T-helper 17 cell (primary cell): ENCODE measurements at regions not wholly inside any gene's neighbourhood (a gene's known extent, or its start where the extent isn't known, plus 50 kb on each side); places are given as distances from the start of the nearest gene placed in this dataset.

ENCODE experiments used
- ATAC-seq: fragments of 150-1000 bp; cut with Tn5 transposase; 2 replicates; pipeline ENCODE4 v1.10.0; 2021; ENCODE audit warnings: mild to moderate bottlenecking, moderate library complexity
- DNase-seq, 3 donors: peaks; one replicate each; pipeline versions ENCODE4 v3.0.0 to v3.0.0-alpha.2; 2020 to 2021
- H3K9me3 ChIP-seq: one replicate; pipeline ENCODE4 v1.7.0; 2013; ENCODE audit warnings: low read length, mild to moderate bottlenecking; ENCODE audit not compliant: control insufficient read depth, poor library complexity, severe bottlenecking
- H3K27ac Mint-ChIP-seq: one replicate; pipeline ENCODE4 v1.8.0; 2022; ENCODE audit warnings: mild to moderate bottlenecking, moderate library complexity, mixed read lengths
- H3K27me3 Mint-ChIP-seq: one replicate; pipeline ENCODE4 v1.8.0; 2022; ENCODE audit warnings: mixed read lengths
- H3K36me3 Mint-ChIP-seq: one replicate; pipeline ENCODE4 v1.8.0; 2022; ENCODE audit warnings: low read depth, mixed read lengths
- H3K4me1 Mint-ChIP-seq: one replicate; pipeline ENCODE4 v1.8.0; 2022; ENCODE audit warnings: mild to moderate bottlenecking, mixed read lengths
- H3K4me3 Mint-ChIP-seq: one replicate; pipeline ENCODE4 v1.8.0; 2022; ENCODE audit warnings: mild to moderate bottlenecking, moderate library complexity, mixed read lengths

DNA sequence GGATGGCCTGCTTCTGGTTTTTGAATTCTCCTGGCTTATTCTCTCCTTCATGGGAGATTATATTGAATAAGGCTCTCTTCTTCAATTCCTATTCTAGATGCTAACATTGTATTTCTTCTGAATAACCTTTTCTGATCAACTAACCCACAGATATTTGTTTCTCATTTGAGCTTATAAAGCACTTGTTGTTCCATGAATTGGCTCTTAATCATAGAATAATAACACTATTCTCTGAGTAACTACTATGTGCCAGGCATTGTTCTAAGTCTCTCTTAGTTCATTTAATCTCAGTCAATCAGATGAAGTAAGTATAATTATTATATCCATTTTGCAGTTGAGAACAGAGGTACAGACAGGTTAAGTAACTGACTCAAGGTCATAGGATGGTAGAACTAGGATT is 136.3 kb upstream of the MLIP start:
- H3K9me3 ChIP-seq: no peaks in the 10 kb centered on the region
- H3K27ac Mint-ChIP-seq: no peak overlapping the region
- no peak for ATAC-seq
- H3K4me1 Mint-ChIP-seq: no peaks in the 10 kb centered on the region
- H3K36me3 Mint-ChIP-seq: peaks cover 4% of the 10 kb centered on the region
- H3K27me3 Mint-ChIP-seq: peaks cover 34% of the 10 kb centered on the region
- H3K4me3 Mint-ChIP-seq: no peak overlapping the region
- DNase-seq: no peak

DNA sequence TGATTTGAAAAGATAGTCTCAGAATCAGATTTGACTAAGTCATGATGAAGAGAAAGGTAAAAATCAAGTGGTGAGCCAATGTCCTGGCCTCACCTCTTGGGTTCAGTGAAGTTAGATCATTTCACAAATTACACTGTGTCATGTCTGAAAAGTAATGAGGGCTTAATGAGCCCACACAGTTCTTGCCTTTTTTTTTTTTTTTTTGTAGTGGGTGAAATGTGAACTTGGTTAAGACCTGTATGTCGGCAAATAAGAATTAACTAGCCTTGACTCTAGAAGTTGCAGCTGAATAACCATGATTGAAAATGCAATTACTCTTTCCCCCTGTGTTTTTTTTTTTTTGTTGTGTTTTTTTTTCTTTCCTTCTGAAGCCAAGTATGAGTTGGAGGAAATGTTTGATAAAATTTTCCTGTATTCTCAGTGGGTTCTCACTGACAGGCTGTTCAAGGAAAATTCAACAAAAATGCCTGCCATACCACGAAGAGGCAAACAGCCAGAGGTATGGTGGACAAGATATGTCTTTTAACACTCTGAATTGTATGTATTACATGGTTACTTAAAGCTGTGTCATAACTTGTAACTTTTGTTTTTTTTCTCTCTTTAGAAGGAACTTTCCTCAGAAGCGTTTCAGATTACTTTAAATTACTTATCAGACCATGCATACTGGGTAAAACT is 135.2 kb upstream of the MLIP start:
- Mint-ChIP-seq H3K4me1 (no peaks in the 10 kb centered on the region), H3K36me3 (peaks cover 2% of the 10 kb centered on the region), H3K27me3 (peaks cover 32% of the 10 kb centered on the region)

DNA sequence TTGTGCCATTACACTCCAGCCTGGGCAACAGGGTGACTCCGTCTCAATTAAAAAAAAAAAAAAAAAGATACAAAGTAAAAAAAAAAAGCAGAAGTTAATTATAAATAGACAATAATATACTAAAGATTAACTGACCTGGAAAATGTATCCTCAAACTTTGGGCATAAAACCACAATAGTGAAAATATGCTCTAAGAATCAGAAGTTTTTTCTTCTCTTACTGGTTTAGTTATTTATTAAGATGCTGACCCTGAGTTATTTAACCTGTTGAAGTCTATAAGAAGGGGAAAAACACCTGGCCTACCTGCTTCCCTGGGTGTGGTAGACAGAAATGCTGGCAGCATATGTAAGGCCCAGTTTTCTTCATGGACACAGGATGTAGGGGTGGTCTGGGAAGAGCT is 133.7 kb upstream of the MLIP start:
- no peak overlapping the region for H3K4me3 Mint-ChIP-seq
- DNase-seq (no peak), ATAC-seq (no peak)
- no peaks in the 10 kb centered on the region for H3K36me3 Mint-ChIP-seq
- H3K27ac Mint-ChIP-seq: no peak overlapping the region
- no peaks in the 10 kb centered on the region for H3K4me1 Mint-ChIP-seq
- peaks cover 24% of the 10 kb centered on the region for H3K27me3 Mint-ChIP-seq
- no peaks in the 10 kb centered on the region for H3K9me3 ChIP-seq

More for the DNA sequence above, 135.2 kb upstream of the MLIP start:
- Mint-ChIP-seq H3K4me3 (no peak overlapping the region), H3K27ac (no peak overlapping the region)
- ATAC-seq: no peak
- H3K9me3 ChIP-seq: no peaks in the 10 kb centered on the region
- no peak for DNase-seq

DNA sequence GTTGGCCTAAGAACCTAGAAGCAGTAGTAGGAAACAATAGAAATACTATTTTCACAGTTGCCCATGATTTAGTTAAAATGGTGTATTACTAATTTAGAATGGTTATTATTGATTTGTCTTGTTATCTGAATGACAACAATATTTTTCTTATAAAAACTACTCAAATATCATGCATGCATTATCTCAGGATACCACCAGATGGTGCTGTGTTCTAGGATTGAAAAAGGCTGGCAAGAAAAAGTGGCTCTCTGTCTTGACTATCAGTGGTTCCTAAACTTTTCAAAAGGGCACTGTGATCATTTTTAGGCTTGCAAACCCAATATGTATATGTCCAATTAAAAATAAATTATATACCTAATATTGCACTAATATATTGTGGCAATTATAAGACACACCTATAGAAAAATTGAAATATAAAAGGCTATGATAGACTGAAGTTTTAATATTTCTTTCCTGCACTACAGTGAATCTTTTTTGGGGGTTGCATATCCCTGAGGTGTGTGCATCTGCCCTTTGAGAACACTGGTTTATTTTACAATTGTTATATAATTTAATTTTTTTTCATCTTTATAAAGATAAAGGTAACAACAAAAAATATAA is 131.7 kb upstream of the MLIP start:
- no peak overlapping the region for H3K27ac Mint-ChIP-seq
- ATAC-seq: no peak

DNA sequence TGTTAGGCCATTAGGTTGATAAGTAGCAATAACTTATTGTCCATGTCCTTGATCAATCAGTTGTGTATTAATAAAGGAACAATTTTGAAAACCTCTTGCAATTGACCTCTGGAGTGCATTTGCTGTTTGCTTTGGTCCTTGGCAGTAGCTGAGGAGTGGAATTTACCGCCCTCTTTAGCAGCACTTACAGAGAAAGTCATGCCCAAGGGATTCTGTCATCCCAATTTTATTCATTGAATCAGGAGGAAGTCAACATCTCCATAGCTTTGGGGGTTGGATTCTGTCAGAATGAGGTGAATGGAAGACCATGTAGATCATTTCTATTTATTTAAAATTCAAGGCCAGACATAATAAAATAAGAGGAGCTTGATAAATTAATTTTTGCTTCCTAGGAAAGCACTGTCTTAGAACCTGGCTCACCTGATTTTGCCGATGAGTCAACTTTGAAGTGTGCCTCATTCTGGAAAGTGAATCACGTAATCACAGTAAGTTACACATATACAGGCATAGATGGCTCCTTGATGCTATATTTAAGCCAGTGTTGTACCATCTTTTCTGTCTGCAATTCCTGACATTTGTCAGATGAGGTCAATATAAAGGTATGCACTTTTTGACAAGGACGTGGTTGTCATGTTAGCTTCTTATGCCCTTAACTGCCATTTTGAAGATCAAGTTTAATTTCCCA is 128.7 kb upstream of the MLIP start:
- H3K36me3 Mint-ChIP-seq: no peaks in the 10 kb centered on the region
- ATAC-seq: no peak

More for the DNA sequence above, 131.7 kb upstream of the MLIP start:
- H3K4me3 Mint-ChIP-seq: no peak overlapping the region
- peaks cover 24% of the 10 kb centered on the region for H3K27me3 Mint-ChIP-seq
- DNase-seq: no peak
- H3K36me3 Mint-ChIP-seq: no peaks in the 10 kb centered on the region
- no peaks in the 10 kb centered on the region for H3K4me1 Mint-ChIP-seq
- no peaks in the 10 kb centered on the region for H3K9me3 ChIP-seq

DNA sequence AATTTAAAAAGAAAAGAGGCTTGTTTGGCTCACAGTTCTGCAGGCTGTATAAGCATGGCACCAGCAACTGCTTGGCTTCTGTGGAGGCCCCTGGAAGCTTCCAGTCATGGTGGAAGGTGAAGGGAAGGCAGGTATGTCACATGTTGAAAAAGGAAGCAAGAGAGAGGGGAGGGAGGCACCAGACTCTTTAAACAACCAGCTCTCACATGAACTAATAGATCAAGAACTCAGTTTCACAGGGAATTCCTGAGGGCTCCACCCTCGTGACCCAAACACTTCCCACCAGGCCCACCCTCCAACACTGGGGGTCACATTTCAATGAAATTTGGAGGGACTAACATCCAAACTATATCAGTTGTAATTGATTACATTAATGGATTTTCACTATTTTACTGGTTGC is 127.9 kb upstream of the MLIP start:
- H3K4me1 Mint-ChIP-seq: peaks cover 4% of the 10 kb centered on the region
- H3K9me3 ChIP-seq: no peaks in the 10 kb centered on the region
- H3K36me3 Mint-ChIP-seq: no peaks in the 10 kb centered on the region
- no peak for ATAC-seq
- H3K27me3 Mint-ChIP-seq: peaks cover 35% of the 10 kb centered on the region
- no peak overlapping the region for H3K27ac Mint-ChIP-seq
- H3K4me3 Mint-ChIP-seq: no peak overlapping the region
- DNase-seq: no peak

More for the DNA sequence above, 128.7 kb upstream of the MLIP start:
- no peak for DNase-seq
- peaks cover 4% of the 10 kb centered on the region for H3K4me1 Mint-ChIP-seq
- peaks cover 39% of the 10 kb centered on the region for H3K27me3 Mint-ChIP-seq
- H3K27ac Mint-ChIP-seq: no peak overlapping the region
- H3K9me3 ChIP-seq: no peaks in the 10 kb centered on the region
- no peak overlapping the region for H3K4me3 Mint-ChIP-seq

DNA sequence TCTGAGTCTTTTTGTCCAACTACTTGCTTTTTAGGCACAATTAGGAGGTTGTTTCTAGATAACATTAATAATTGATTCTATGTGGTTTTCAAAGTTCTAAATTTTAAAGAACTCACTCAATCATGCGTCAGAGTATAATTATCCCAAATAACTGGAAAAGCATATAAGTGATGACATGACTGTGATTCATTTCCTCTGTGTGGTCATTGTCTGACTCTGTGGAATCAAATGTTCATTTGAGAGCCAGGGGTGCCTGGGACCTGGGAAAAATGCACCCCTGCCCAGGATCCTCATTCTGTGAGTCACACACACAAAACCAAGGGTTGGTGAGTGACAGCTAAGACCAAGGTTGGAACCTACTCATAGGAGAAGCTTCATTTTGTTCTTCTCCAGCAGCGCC is 127.1 kb upstream of the MLIP start:
- no peaks in the 10 kb centered on the region for H3K9me3 ChIP-seq
- ATAC-seq: no peak
- peaks cover 4% of the 10 kb centered on the region for H3K4me1 Mint-ChIP-seq
- peaks cover 35% of the 10 kb centered on the region for H3K27me3 Mint-ChIP-seq
- DNase-seq: no peak
- no peak overlapping the region for H3K4me3 Mint-ChIP-seq
- no peak overlapping the region for H3K27ac Mint-ChIP-seq
- H3K36me3 Mint-ChIP-seq: no peaks in the 10 kb centered on the region

DNA sequence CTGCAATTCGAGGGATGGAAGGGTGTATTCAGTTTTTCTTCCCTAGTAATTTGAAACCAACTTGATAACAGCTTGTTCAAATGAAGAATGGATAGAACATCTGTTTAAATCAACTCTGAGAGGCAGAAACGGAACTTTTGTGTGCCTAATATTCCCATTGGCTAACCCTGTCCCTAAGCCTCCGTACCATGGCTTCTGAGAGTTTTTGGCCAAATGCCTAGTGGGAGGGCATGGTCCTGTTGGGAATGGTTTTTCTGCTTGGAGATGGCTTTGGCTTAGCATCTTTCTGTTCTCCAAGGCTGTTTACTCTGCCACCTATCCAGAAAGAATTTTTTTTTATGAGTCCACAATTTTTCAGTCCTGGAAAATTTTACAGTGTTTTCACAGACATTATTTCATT is 126.7 kb upstream of the MLIP start:
- Mint-ChIP-seq H3K27me3 (peaks cover 35% of the 10 kb centered on the region), H3K4me3 (no peak overlapping the region), H3K36me3 (no peaks in the 10 kb centered on the region), H3K4me1 (peaks cover 4% of the 10 kb centered on the region), H3K27ac (no peak overlapping the region)
- H3K9me3 ChIP-seq: no peaks in the 10 kb centered on the region
- ATAC-seq: no peak
- DNase-seq: no peak

DNA sequence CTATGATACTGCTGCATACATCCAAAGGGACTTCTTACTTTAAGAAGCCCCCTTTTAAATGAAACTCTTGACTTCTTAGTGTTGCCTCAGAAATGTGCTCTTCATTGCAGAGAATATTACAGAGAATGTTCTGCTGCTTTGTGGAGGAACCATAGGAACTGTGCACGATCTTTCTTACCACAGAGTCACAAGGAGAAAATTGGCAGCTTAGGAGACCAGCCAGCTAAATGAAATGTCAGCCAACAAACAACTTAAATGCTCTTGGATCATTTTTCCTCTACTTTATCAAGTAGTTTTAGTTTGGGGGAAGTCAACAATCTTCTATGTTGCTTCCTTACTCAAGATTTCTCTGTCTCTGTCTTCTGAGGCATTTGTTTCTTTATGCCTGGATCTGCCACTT is 125.9 kb upstream of the MLIP start:
- ATAC-seq (no peak), DNase-seq (no peak)
- Mint-ChIP-seq H3K27ac (no peak overlapping the region), H3K27me3 (peaks cover 35% of the 10 kb centered on the region), H3K4me1 (peaks cover 4% of the 10 kb centered on the region), H3K4me3 (no peak overlapping the region), H3K36me3 (no peaks in the 10 kb centered on the region)
- no peaks in the 10 kb centered on the region for H3K9me3 ChIP-seq

DNA sequence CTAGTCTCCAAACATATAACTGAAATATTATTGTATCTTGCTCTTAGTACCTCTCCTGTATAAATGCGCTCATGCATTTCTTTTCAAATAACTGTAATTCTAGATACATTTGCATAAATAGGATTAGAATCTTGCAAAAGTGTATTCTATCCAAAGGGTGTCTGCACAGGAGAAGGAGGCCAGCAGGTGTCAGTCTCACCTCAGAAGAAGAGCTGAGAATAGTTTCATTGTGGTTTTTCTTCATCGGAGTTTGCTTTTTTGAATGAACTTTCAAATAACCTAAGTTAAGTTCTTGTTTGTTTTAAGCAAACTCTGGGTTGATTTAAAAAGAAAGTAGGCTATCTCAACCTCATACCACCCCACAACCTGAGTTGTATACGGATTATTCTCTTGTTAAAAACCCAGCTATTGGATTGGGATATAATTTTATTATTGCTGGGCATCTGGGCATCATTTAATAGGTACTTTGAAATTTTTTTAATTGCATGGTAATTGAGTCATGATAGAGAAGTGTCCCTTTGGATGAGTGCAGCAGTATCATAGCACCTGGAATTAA is 125.0 kb upstream of the MLIP start:
- H3K4me3 Mint-ChIP-seq: no peak overlapping the region
- ATAC-seq (no peak), DNase-seq (no peak)
- no peaks in the 10 kb centered on the region for H3K36me3 Mint-ChIP-seq
- peaks cover 34% of the 10 kb centered on the region for H3K27me3 Mint-ChIP-seq
- no peak overlapping the region for H3K27ac Mint-ChIP-seq
- no peaks in the 10 kb centered on the region for H3K9me3 ChIP-seq
- peaks cover 4% of the 10 kb centered on the region for H3K4me1 Mint-ChIP-seq

DNA sequence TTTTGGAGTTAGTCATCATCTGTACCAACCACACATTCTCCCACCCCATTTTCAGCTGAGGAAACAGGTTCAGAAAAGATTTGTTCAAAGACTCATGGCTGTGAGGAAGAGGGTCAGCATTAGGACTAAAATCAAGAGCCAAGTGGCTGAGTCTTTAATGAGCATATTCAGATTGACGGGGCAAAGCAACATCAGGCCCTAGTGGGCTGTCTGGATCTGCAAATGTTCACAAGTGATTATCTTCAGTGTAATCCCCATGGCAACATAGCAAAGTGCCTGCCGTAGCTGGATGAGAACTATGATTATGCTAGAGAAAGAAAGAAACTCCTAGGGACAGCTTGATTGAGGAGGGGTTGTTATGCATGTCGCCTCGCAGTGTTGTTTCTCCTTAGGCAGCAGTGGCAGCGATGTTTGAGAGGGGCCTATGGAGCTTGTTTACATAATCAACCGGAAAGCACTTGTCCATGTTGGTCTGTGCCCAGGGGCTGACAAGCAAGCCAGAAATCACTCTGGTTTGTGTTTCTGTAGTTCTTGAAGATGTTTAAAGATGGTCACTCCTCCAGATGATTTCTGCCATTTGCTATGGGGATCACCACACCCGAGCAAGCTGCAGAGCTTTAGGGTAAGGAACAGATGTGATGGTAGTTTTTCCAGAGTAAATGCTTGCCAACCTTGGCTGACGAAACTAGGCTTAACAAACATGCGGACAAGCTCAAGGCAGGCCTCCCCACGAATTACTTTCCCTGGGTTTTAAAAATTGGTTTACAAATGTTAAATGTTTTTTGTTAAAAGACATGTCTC is 124.3 kb upstream of the MLIP start:
- Mint-ChIP-seq H3K27me3 (peaks cover 31% of the 10 kb centered on the region), H3K4me1 (peaks cover 4% of the 10 kb centered on the region), H3K27ac (no peak overlapping the region), H3K36me3 (no peaks in the 10 kb centered on the region), H3K4me3 (no peak overlapping the region)
- no peak for DNase-seq
- H3K9me3 ChIP-seq: no peaks in the 10 kb centered on the region
- ATAC-seq: no peak

DNA sequence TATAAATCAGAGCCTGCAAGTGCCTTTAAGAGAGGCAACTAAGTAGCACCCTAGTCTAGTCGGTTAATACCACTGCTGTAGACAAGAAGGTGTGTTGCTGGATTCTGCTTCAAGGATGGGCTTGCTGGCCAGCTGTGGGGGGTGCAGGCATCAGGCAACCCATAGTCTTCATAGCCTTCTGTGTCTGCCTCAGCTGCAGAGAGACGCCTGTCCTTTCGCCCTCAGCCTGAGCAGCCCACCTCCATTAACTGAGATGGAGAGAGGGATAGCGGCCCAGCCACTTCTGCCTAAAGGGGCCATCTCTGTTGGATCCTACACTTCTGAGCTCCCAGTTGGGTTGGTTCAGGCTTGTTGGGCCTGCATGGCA is 123.7 kb upstream of the MLIP start:
- no peak overlapping the region for H3K4me3 Mint-ChIP-seq
- no peaks in the 10 kb centered on the region for H3K36me3 Mint-ChIP-seq
- no peak overlapping the region for H3K27ac Mint-ChIP-seq
- H3K4me1 Mint-ChIP-seq: peaks cover 4% of the 10 kb centered on the region
- no peak for ATAC-seq
- H3K9me3 ChIP-seq: no peaks in the 10 kb centered on the region
- peaks cover 35% of the 10 kb centered on the region for H3K27me3 Mint-ChIP-seq
- no peak for DNase-seq

DNA sequence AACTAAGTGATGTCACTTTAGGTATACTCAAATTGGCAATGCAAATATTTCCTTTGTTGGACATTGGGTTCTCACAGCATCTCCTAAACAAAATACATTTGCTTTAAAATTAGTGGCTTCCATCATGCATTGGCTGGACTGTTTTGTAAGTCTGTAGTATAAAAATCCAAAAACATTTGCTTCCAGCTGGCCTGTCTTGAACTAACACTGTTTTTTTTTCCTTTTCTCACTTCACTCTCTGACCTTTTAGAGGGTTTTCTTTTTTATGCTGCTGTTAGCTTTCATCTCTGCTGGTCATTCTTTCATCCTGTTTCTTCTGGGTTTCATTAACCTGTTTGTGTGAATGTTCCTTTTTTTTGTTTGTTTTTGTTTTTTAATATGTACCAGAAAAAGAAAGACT is 121.7 kb upstream of the MLIP start:
- H3K27ac Mint-ChIP-seq: no peak overlapping the region
- H3K9me3 ChIP-seq: no peaks in the 10 kb centered on the region
- ATAC-seq (no peak), DNase-seq (no peak)
- H3K27me3 Mint-ChIP-seq: peaks cover 34% of the 10 kb centered on the region
- H3K4me1 Mint-ChIP-seq: peaks cover 4% of the 10 kb centered on the region
- H3K36me3 Mint-ChIP-seq: no peaks in the 10 kb centered on the region
- H3K4me3 Mint-ChIP-seq: no peak overlapping the region
